A673 (cell line): ENCODE measurements at regions not wholly inside any gene's neighbourhood (a gene's known extent, or its start where the extent isn't known, plus 50 kb on each side); places are given as distances from the start of the nearest gene placed in this dataset.

Experiments used
- CTCF ChIP-seq: fragments of 300-800, 200-600 bp; sonication (generic); conservative IDR thresholded peaks from 2 replicates; pipeline ENCODE4 v1.5.1; 2017; ENCODE audit warnings: low read depth, mild to moderate bottlenecking, antibody characterized with exemption, low read length, moderate library complexity, mixed read lengths
- EZH2 ChIP-seq: fragments of 200-600 bp; sonication (generic); IDR thresholded peaks from 2 replicates; pipeline ENCODE4 v1.6.1; 2017; ENCODE audit warnings: borderline replicate concordance, low read depth, mild to moderate bottlenecking, mixed read lengths, antibody characterized with exemption, low read length; ENCODE audit not compliant: poor library complexity, severe bottlenecking

GRCh38 chr1:68677684-68678351, 180.9 kb upstream of the DEPDC1 start:
- TF ChIP-seq EZH2: no peak
- no peak for TF ChIP-seq CTCF
